ENCODE measurements at regions not wholly inside any gene's neighbourhood (a gene's known extent, or its start where the extent isn't known, plus 50 kb on each side); places are given as distances from the start of the nearest gene placed in this dataset.

DNA sequence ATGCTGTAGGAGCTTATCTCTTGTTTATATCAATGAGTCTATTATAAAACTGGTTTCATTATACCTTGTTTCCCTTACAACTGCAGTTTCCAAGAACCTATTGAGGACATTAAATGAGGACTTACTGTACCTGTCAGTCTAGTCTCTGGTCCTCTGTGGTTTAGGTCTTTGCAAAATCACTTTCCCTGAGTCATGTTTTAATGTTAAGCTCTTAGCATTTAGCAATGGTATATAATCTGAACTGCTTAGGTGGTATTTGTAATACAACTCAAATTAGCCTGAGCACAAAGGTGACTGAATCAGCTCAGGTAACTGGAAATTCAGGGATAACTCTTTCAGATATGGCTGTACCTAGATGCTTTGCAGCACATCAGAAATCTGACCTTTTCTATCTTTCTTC is 418.3 kb upstream of the SPRED2 start:
- intact Hi-C loops (cut with micrococcal nuclease): no loop called here

DNA sequence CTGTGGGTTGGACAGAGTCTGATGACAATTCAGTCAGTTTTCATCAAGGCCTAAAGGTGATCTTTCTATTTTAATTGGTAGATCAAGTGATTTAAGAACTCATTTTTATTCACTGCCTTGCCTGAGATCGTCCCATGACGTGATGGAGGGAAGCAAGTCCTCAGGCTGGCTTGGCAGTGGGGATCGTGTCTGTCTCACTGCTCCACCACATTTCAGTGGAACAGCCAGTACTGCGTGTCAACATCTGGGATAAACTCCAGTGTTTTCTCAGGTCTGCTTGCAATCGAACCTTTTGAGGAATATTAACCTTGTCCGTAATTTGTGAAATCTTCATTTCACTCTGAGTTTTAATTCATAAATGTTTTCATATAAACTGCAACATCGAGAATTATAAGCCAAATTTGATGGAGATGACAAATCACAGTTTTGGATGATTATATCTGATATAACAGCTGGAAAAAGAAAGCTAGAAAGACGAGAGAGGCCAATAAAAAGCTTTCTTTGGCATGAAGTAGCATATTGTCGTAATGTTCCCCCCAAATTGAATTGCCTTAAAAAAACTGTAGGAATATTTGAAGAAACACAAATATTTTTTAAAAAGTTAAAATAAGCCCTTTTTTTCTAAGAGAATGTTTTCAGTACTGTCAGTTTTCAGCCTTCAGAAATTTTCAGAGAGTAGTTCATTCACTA is 414.7 kb upstream of the SPRED2 start:
- intact Hi-C loops (cut with micrococcal nuclease): no loop called here

DNA sequence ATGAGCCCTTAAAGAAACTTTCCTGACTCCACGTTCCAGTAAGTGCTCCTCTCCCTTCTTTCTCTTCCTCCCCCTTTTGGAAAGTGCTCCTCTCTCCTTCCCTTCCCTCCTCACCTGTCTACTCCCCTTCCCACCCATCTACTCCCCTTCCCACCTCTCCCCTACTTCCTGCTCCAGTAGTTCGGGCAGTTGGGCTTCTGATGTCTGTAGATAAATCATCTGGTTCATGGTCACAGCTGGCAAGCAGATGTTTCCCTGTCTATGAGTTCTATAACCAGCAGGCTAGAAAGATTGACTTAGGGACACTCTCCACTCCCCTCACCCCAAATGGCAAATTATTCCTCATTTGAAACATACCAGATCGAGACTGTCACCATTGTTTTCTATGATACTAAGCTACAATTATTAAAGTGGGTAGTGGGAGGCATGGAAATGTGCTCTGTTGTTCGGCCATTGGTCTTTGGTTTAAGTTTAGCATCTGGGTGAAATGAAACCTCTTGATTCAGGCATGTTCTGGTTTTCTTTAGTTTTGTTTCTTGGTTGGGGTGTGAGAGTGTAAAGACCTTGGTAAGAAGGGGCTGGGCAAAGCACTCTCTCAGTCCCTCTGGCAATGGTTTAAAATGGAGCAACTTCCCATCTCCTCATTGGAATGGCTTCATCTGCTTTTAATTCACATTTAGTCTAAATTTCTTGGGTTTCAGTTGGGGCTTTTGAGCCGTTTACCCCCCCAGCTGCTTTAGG is 413.2 kb upstream of the SPRED2 start:
- intact Hi-C loops (cut with micrococcal nuclease): no loop called here

DNA sequence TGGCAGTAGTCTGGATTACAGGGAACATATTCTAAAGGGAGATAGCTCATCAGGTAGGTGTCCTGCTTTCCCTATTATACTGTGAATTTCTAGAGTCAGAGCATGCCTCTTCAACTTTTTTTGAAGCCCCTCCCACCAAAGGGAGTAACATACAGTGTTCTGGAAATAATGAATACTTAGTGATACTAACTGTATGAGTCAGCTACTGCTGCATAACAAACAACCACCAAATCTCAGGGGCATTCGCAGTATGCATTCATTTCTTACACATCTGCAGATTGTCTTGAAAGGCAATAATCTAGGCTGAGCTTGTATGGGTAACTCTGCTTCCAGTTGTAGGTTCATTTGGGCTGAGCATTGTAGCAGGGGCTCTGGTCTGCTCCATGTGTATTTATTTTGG is 409.7 kb upstream of the SPRED2 start:
- intact Hi-C loops (cut with micrococcal nuclease): no loop called here

DNA sequence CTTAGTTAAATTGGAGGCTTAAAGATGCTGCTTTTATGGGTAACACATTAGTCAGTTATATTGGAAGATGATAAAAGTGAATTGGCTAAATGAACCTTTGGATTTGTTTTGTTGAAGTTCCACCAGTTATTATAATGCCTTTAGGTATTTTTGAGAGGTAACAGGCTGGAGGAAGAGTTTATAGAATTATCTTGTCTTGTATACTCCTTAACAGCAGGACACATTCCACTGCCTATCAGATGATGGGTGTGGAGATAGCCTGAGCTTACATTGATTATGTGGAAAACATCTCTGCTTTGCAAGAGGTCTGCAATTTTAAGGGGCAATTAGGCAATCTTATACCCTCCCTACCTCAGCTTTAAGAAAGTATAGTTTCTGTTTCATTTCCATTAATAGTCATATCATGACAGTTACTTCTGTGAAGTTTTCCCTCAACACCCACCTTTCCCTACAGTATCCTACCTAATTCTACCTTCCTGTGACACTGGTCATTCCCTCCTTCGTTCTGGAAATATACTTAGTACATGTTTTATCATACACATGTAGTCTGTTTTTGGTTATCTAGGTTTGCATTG is 403.7 kb upstream of the SPRED2 start:
- intact Hi-C loops (cut with micrococcal nuclease): no loop called here

DNA sequence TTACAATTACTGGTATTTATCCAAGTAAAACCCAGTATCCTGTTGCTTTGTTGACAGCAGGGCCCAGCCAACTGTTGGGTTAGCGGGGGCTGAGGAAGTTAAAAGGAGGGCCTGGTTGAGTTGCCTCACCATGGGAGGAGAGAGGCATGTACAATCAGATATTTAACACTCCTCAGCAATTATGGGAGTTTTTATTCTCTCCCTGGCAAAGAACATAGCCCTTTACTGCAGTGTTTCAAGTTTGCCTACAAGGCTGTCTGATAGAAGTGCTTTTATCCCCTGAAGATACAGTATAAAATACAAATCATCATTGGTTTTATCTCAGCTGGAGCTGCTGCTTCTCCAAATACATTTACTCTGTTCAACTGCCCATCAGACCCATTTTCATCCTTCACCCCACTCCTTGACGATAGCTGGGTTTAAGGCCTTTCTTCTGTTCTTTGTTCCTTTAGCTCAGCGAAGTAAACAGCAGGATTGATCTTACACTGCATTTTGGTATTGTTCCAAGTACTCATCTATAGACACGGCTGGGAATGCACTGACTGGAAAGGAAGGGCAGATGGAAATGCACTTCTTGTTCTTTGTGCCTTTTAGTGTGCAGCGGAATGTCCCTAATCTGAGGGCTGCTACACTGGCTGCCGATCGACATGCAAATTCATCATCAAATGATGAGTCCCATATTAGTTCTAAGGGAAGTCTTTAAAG is 402.5 kb upstream of the SPRED2 start:
- intact Hi-C loops (cut with micrococcal nuclease): no loop called here

DNA sequence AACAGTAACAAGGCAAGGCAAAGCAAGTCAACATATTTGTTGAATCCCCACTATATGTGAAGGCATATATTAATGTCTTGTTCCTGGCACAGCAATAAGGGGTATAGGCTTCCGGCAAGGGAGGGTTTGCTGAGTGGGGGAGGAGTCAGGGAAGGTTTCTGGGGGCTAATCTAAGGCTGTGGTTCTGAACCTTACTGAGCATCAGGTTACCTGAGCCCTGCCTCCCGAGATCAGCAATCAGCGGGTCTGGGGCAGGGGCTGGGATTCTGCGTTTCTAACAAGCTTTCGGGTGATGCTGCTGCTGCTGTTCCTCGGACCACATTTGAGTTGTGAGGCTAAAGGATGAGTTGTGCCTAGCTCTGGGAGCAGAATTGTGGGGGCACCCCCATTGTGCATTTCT is 401.7 kb upstream of the SPRED2 start:
- intact Hi-C loops (cut with micrococcal nuclease): no loop called here

DNA sequence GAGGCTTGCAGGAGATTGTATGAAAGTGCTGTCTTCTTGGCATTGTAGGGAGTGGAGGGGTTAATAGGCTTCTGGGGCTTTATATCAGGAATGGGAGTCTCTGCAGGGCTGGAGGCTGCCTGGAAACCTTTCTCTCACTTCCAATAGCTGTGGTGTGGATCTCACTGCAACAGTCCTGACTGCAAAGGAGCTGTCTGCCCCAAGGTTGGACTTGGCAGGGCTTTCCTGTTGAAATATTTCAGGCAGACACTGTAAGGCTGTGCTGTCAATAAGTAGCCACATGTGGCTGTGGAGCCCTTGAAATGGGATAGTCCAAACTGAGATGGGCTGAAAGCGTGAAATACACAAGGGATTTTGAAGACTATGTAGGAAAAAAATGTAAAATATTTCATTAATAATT is 399.1 kb upstream of the SPRED2 start:
- intact Hi-C loops (cut with micrococcal nuclease): no loop called here

DNA sequence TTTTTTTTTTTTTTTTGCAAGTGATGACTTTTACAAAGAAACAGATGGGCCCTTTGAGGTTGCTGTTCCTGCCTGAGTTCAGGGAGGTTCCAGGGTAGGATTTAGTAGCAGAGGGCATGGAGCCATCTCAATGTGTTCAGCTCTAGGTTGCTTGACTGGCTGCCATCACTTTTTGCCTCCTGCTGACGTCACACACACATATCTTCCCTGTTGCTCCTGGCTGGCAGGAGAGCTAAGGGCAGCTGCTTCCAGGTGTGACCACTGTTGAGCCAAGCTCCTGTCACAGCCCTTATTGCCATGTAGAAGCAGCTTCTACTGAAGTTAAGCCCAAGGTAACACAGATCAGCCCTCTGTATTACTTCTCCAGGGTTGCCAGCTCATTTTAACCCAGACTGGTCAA is 394.2 kb upstream of the SPRED2 start:
- intact Hi-C loops (cut with micrococcal nuclease): no loop called here

DNA sequence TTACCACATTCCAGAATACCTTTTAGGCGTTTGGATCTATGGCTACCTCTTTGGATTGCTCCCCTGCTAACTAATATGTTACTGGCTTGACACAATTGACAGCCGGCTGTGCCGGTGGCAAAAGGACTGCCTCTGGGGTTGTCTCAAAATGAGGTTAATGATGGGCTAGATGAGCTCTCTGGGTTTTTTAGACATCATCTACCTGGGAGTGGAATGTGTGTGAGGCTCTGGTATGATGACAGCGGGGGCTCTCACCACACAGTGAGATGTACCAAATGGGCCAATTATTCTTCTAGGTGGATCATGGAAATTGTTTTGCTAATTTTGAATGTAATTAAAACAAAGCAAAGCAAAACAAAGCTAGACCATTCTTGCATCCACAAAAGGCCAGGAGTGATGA is 391.1 kb upstream of the SPRED2 start:
- intact Hi-C loops (cut with micrococcal nuclease): no loop called here

DNA sequence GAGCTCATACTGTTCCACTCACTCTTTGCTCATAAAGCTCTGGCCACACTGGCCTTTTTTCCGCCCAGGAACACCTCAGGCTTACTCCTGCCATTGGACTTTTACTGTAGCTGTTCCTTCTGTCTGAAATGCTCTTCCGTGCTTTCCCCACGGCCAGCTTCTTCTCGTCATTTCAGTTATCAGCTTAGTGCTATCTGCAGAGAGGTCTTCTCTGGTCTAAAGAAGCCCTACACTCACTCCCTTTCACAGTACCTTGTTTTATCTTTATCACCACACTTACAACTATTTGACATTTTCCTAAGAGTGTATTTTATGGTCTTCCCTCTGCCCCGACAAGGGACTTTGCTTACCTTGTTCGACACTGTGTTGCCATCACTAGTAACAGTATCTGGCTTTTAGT is 388.1 kb upstream of the SPRED2 start:
- intact Hi-C loops (cut with micrococcal nuclease): no loop called here

DNA sequence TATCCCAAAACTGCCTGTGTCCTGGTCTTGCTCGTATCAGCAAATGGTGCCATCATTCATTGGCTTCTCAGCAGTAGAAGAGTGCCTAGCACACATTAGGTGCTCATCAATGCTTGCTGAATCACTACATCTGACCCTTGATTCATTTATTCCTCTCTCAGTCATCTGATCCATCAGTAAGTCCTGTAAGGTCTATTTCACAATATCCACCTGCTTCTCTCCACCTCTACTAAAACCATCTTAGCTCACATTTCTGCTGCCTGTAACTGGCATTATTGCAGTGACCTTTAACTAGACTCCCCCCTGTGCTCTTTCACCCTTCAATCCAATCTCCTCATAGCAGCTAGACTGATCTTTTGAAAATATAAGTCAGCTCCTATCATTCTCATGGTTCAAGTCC is 387.6 kb upstream of the SPRED2 start:
- intact Hi-C loops (cut with micrococcal nuclease): no loop called here

DNA sequence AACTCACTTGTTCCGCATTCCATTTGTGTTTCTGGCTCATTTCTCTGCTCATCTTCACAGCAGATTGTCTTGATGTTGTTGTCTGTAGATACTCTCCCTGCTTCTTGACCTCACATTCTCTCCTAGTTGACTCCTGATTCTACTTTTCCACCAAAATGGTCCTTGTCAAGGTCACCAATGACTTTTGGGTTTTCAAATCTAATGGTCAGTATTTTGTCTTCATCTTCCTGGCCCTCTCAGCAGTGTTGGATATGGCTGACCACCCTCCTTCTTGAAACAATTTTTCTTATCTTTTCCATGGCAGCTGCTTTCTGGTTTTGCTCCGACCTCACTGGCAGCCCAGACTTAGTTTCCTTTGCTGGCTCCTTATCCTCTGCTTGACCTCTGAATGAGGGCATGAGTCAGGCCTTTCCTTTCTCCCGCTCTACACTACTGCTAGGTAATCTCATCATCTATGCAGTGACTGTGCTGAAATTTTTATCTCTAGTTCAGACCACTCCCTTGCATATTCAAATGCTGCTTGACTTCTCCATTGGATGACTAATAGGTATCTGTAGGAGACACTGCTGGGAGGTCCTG is 386.6 kb upstream of the SPRED2 start:
- intact Hi-C loops (cut with micrococcal nuclease): no loop called here

DNA sequence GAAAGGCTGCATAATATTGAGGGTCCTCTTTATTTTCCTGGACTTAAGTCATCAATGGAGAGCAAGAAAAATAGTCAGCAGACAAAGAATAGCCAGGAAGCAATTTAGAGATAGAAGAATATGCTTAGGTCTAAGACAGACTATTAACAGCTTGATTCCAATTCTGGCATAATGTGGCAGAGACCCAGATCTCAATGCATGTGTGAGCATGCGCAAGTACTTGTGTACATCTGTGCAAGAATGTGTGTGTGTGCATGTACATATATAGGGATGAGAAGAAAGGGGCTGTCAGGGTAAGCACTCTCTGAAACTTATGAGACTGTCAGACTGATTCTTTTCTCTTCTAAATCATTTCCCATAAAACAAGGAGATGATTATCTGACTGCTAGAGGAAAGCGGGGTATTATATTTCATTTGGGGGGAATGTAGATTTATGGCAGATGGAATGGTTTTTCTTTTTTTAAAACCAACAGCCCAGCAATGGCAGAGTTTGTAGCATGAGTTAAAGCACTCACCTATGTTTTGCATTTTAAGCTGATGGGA is 381.3 kb upstream of the SPRED2 start:
- intact Hi-C loops (cut with micrococcal nuclease): no loop called here

DNA sequence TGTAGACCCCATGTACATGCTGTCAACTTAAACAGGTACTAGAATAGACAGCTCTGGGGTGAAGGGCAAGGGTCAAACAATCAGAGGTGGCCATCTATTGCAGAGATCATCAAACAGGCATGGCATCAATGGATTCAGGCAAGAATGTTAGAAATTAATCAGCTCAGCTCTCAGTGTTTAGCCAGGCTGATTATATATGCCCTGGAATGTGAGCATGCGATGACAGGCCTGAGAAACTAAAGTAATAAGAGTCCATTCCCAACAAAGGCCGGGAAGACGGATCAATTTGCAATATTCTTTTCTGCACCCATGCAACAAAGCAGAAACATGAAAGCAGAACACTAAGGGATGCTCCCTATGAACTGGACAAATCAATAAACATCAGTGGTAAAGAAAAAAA is 380.5 kb upstream of the SPRED2 start:
- intact Hi-C loops (cut with micrococcal nuclease): no loop called here

DNA sequence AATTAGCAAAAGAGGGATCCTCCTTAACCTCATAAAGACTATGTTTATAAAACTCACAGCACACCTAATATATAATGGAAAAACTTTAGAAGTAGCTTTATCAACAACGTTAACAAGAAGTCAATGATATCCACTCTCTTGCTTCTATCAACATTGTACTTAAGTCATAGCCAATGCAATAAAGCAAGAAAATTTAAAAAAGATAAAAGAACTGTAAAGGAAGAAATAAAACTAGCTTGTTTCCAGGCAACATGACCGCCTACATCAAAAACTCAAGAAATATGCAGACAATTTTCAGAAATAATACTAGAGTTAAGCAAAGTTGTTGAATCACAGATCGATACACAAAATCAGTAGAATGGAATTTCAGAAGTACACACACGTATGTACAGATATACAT is 375.5 kb upstream of the SPRED2 start:
- intact Hi-C loops (cut with micrococcal nuclease): no loop called here

DNA sequence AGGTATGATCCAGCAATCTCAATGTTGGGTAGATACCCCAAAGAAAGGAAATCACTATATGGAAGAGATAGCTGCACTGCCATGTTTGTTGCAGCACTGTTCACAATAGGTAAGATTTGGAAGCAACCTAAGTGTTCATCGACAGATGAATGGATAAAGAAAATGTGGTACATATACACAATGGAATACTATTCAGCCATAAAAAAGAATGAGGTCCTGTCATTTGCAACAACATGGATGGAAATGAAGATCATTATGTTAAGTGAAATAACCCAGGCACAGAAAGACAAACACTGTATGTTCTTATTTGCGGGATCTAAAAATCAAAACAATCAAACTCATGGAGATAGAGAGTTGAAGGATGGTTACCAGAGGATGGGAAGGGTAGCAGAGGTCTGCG is 372.4 kb upstream of the SPRED2 start:
- intact Hi-C loops (cut with micrococcal nuclease): no loop called here

DNA sequence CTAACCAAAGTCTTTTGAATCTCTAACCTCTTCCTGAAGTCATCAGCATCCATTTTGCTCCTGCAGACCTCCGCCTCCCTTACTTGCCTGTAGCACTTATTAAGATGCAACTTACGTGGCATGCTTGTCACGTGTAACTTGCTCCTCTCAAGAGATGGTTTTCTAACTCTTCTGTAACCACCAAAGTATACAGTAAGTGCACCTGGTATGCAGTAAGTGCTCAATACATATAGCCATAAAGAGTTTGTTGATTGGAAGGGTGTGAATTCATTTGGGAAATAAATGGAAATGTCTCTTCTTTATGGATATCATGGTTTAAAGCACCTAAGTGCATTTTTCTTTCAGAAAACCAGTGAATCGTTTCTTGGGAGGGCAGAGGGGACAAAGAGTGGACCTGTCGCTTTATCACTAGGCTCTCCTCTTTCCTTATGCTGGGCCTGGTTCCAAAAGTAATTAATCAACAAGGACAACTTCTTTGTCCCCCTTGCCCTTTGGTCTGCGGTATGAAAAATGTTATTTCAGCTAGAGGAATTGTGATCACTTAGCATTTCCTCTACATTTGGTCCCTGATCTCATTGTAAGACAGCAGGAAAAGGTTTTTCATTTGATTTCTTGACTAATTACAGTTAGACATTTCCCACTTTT is 370.0 kb upstream of the SPRED2 start:
- intact Hi-C loops (cut with micrococcal nuclease): no loop called here

DNA sequence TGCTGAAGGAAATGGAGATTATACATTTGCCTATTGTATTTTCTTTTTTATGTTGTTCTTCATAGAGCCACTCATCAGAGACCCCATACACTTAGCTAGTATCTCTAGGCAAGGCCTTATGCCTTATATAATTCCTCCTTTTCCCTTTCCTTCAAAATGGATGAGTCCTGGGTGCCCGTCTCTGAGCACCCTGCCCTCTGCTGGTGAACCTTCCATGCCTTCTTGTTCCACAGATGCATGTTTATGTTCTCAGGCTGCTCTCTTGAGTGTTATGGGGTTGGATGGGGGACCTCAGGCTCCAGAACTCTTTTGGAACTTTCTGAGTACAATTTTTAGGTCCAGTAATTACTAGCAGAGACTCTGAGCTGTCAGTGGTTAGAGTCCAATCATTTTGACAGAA is 368.6 kb upstream of the SPRED2 start:
- intact Hi-C loops (cut with micrococcal nuclease): no loop called here

DNA sequence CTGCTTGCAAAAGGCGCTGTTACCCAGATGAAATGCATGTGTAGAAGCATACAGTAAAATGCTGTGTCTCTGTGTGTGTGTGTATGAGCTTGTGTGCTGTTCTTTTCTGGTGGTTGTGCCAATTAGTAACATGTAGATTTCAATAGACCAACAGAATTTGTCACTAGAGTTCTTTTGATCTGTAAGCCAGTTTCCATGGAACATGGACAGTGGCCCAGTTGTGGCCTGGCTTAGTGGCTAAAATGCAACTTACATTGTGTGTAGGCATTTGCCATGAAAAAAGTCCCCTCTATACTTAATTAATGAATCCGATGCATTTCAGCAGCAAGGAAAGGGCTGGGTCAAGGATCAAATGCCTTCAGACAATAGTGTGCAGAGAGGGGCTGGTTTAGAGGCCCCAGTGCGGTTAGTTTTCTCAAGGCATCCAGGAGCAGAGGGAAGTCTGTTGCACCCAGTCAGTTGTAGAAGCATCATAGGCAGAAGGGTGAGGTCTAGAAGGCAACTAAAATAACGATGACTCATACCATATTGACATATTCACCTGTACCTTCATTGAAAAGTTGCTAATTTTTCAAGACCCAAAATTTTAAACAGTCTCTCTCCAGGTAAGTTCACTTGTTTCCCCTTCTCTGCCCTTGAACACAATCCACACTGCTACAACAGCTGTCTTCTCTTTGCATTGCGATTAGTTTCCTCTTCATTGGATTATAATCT is 366.9 kb upstream of the SPRED2 start:
- intact Hi-C loops (cut with micrococcal nuclease): no loop called here

DNA sequence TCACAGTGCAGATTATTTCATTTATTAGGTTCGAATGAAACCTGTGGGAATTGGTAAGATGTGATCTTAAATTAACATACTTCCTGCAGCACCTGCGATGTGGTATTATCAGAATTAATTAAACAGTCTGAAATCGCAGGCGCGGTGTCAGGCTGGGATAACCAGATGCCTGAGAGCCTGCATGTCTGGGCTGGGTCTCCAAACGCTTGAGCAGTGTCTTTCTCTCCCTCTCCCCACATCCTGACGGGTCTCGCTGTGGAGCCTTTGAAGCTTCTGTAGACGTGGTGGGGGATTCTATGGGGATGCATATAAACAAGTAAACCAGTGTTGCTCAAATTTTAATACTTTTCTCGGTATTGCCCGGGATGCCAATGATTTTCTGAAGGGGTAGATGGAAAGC is 366.2 kb upstream of the SPRED2 start:
- intact Hi-C loops (cut with micrococcal nuclease): no loop called here

Measured in T-helper 2 cell treated with Interferon-gamma antibody and Interleukin-4, amounts not matched to agents 100 ng/mL and 5 ng/mL, for 36 hours (primary cell).